Transverse colon (tissue), 4 donors: ENCODE measurements at regions not wholly inside any gene's neighbourhood (a gene's known extent, or its start where the extent isn't known, plus 50 kb on each side); places are given as distances from the start of the nearest gene placed in this dataset.

Experiments
- DNase-seq: peaks from one replicate; pipeline ENCODE4 v3.0.0-alpha.2; 2019
- H3K27ac ChIP-seq, 4 donors: fragments of 200-600 bp; sonication (generic); 2 replicates each; pipeline ENCODE4 v1.5.1; 2016 to 2018; ENCODE audit warnings: inconsistent platforms in 4 of 4
- H3K27me3 ChIP-seq: fragments of 200-600 bp; sonication (generic); 2 replicates; pipeline ENCODE4 v1.5.1; 2017; ENCODE audit warnings: inconsistent platforms
- H3K36me3 ChIP-seq, 4 donors: fragments of 200-600 bp; sonication (generic); 2 replicates each; pipeline ENCODE4 v1.5.1; 2017 to 2019; ENCODE audit warnings: inconsistent platforms in 4 of 4
- H3K4me1 ChIP-seq, 4 donors: fragments of 200-600 bp; sonication (generic); 2 replicates each; pipeline ENCODE4 v1.5.1; 2017 to 2020; ENCODE audit warnings: inconsistent platforms in 4 of 4
- H3K4me3 ChIP-seq, 4 donors: fragments of 200-600 bp; sonication (generic); 1 replicate in 1 of 4; 2 replicates in 3 of 4; pipeline versions ENCODE4 v1.5.1 to v1.6.1; 2017 to 2019; ENCODE audit warnings: inconsistent platforms in 4 of 4
- H3K9me3 ChIP-seq, 2 donors: fragments of 200-600 bp; sonication (generic); 2 replicates each; pipeline ENCODE4 v1.5.1; 2017 to 2019; ENCODE audit warnings: inconsistent platforms in 2 of 2
- CTCF ChIP-seq, 5 experiments: fragments of 200-600 bp in 3 of 5; fragments of 450-650 bp in 2 of 5; sonication (generic) in 3 of 5; IDR thresholded peaks; 1 replicate in 2 of 5; 2 replicates in 3 of 5; pipeline ENCODE4 v1.5.1; 2016 to 2017; ENCODE audit warnings: antibody characterized with exemption in 5 of 5, inconsistent platforms in 3 of 5, mild to moderate bottlenecking in 2 of 5, moderate library complexity in 1 of 5
- EP300 ChIP-seq: sonication (generic); formaldehyde crosslinking; IDR thresholded peaks from one replicate; pipeline ENCODE4 v1.6.1; 2017; ENCODE audit warnings: antibody characterized with exemption, low read depth
- POLR2A ChIP-seq: fragments of 450-650 bp; IDR thresholded peaks from one replicate; pipeline ENCODE4 v1.6.1; 2016; ENCODE audit warnings: antibody characterized with exemption, mild to moderate bottlenecking, moderate library complexity
- POLR2AphosphoS5 ChIP-seq, 3 donors: sonication (generic); formaldehyde crosslinking; IDR thresholded peaks; one replicate each; pipeline ENCODE4 v1.6.1; 2016; ENCODE audit warnings: antibody characterized with exemption in 3 of 3
- WGBS, 2 donors: methylation state at CpG; one replicate each; pipeline ENCODE4 v1.1.5; 2018; ENCODE audit warnings: low coverage in 1 of 2; 5-methylcytosine and 5-hydroxymethylcytosine counted together
- in situ Hi-C, 4 donors: fragments of 200-750 bp; cut with MboI; loops; one replicate each; pipeline versions ENCODE4 v1.15.0 to v1.15.1; 2017; ENCODE audit warnings: low sequenced_read_pairs in 3 of 4, low pct_ligation_motif_present in 1 of 4, low pct_unique_long_range_greater_than_20kb in 1 of 4
- intact Hi-C: fragments of 100-400 bp; cut with DNase I; formaldehyde crosslinking; loops from one replicate; pipeline ENCODE4 v1.15.1; 2023; ENCODE audit warnings: low total_unique reads

- no peak overlapping the region for H3K4me3 ChIP-seq
Observed at GRCh38 chr21:41037212-41037611, 130.7 kb upstream of the BACE2 start.

GRCh38 chr21:41037936-41038335, 130.0 kb upstream of the BACE2 start:
- no peaks in the 10 kb centered on the region for H3K9me3 ChIP-seq
- H3K4me1 ChIP-seq: no peaks in the 10 kb centered on the region
- H3K27me3 ChIP-seq: no peaks in the 10 kb centered on the region
- DNase-seq: no peak
- TF ChIP-seq EP300: no peak
- no peak for TF ChIP-seq POLR2AphosphoS5 (IDR thresholded peaks at IDR 0.05)
- TF ChIP-seq CTCF (IDR thresholded peaks at IDR 0.05): no peak
- TF ChIP-seq POLR2A: no peak
- in situ Hi-C loops (no loop called here), intact Hi-C loops (no loop called here)
- H3K36me3 ChIP-seq: no peaks in the 10 kb centered on the region
- no peak overlapping the region for H3K27ac ChIP-seq
- H3K4me3 ChIP-seq: no peak overlapping the region
- 88% methylated on average over 1 of the region's 1 CpG; no CpG with 5 or more reads in 1 of the 2 donors for WGBS, 2 donors

More at GRCh38 chr21:41037212-41037611, 130.7 kb upstream of the BACE2 start:
- no peak for DNase-seq
- TF ChIP-seq EP300 (no peak), POLR2AphosphoS5 (IDR thresholded peaks at IDR 0.05) (no peak), CTCF (IDR thresholded peaks at IDR 0.05) (no peak), POLR2A (no peak)
- H3K9me3 ChIP-seq: no peaks in the 10 kb centered on the region
- intact Hi-C loops (no loop called here), in situ Hi-C loops (no loop called here)
- H3K4me1 ChIP-seq: no peaks in the 10 kb centered on the region
- no peaks in the 10 kb centered on the region for H3K36me3 ChIP-seq
- no peak overlapping the region for H3K27ac ChIP-seq
- 67 to 86% methylated on average over 1 to 6 of the region's 6 CpGs for WGBS, 2 donors
- no peaks in the 10 kb centered on the region for H3K27me3 ChIP-seq

- Histone ChIP-seq H3K9me3 (no peaks in the 10 kb centered on the region), H3K27me3 (peaks cover 21% of the 10 kb centered on the region), H3K36me3 (no peaks in the 10 kb centered on the region), H3K27ac (no peak overlapping the region), H3K4me3 (no peak overlapping the region), H3K4me1 (no peaks in the 10 kb centered on the region)
- WGBS, 2 donors: 54 to 64% methylated on average over 2 of the region's 2 CpGs
- in situ Hi-C loops (no loop called here), intact Hi-C loops (no loop called here)
- TF ChIP-seq EP300 (no peak), CTCF (IDR thresholded peaks at IDR 0.05) (no peak), POLR2AphosphoS5 (IDR thresholded peaks at IDR 0.05) (no peak), POLR2A (no peak)
- no peak for DNase-seq
Observed at GRCh38 chr21:41043014-41043413, 124.9 kb upstream of the BACE2 start.

- peaks cover 21% of the 10 kb centered on the region for H3K27me3 ChIP-seq
- no peak overlapping the region for H3K4me3 ChIP-seq
- no peak for DNase-seq
- no peaks in the 10 kb centered on the region for H3K4me1 ChIP-seq
- intact Hi-C loops (no loop called here), in situ Hi-C loops (no loop called here)
- H3K9me3 ChIP-seq: no peaks in the 10 kb centered on the region
- H3K36me3 ChIP-seq: no peaks in the 10 kb centered on the region
- 26 to 35% methylated on average over 15 to 17 of the region's 17 CpGs for WGBS, 2 donors
- H3K27ac ChIP-seq: no peak overlapping the region
- TF ChIP-seq POLR2A (no peak), EP300 (no peak), CTCF (IDR thresholded peaks at IDR 0.05) (peak in 2 of 5 experiments; percentile 2 to 16), POLR2AphosphoS5 (IDR thresholded peaks at IDR 0.05) (no peak)
Observed at GRCh38 chr21:41045534-41046268, 122.3 kb upstream of the BACE2 start.
